ENCODE measurements at regions not wholly inside any gene's neighbourhood (a gene's known extent, or its start where the extent isn't known, plus 50 kb on each side); places are given as distances from the start of the nearest gene placed in this dataset.
"Not testable (repeated sequence)": the region's sequence is repeated elsewhere in the genome, so short reads cannot be mapped to it uniquely, and the experiment has no call there.

- not testable (repeated sequence) for TF ChIP-seq RAD21 (IDR thresholded peaks at IDR 0.05; ENCODE audit: low read depth); EZH2 (IDR thresholded peaks at IDR 0.05); SP1 (IDR thresholded peaks at IDR 0.05; ENCODE audit: low read depth); EGR1 (IDR thresholded peaks at IDR 0.05; ENCODE audit: low read depth); JUND (IDR thresholded peaks at IDR 0.05); POLR2A (IDR thresholded peaks at IDR 0.05; ENCODE audit: borderline replicate concordance, extremely low read depth, insufficient read depth, insufficient read length); EZH2phosphoT487 (IDR thresholded peaks at IDR 0.05; ENCODE audit: borderline replicate concordance); POLR2AphosphoS5 (IDR thresholded peaks at IDR 0.05; ENCODE audit: low read depth, low read length)
- TF ChIP-seq, protein P1, sequence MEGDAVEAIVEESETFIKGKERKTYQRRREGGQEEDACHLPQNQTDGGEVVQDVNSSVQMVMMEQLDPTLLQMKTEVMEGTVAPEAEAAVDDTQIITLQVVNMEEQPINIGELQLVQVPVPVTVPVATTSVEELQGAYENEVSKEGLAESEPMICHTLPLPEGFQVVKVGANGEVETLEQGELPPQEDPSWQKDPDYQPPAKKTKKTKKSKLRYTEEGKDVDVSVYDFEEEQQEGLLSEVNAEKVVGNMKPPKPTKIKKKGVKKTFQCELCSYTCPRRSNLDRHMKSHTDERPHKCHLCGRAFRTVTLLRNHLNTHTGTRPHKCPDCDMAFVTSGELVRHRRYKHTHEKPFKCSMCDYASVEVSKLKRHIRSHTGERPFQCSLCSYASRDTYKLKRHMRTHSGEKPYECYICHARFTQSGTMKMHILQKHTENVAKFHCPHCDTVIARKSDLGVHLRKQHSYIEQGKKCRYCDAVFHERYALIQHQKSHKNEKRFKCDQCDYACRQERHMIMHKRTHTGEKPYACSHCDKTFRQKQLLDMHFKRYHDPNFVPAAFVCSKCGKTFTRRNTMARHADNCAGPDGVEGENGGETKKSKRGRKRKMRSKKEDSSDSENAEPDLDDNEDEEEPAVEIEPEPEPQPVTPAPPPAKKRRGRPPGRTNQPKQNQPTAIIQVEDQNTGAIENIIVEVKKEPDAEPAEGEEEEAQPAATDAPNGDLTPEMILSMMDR (IDR thresholded peaks at IDR 0.05 in 2 of 3, conservative IDR thresholded peaks at IDR 0.05 in 1 of 3; ENCODE audit: borderline replicate concordance in 1 of 3, insufficient read depth in 1 of 3, low read depth in 2 of 3, low read length in 2 of 3): not testable (repeated sequence)
- TF ChIP-seq, protein P2, sequence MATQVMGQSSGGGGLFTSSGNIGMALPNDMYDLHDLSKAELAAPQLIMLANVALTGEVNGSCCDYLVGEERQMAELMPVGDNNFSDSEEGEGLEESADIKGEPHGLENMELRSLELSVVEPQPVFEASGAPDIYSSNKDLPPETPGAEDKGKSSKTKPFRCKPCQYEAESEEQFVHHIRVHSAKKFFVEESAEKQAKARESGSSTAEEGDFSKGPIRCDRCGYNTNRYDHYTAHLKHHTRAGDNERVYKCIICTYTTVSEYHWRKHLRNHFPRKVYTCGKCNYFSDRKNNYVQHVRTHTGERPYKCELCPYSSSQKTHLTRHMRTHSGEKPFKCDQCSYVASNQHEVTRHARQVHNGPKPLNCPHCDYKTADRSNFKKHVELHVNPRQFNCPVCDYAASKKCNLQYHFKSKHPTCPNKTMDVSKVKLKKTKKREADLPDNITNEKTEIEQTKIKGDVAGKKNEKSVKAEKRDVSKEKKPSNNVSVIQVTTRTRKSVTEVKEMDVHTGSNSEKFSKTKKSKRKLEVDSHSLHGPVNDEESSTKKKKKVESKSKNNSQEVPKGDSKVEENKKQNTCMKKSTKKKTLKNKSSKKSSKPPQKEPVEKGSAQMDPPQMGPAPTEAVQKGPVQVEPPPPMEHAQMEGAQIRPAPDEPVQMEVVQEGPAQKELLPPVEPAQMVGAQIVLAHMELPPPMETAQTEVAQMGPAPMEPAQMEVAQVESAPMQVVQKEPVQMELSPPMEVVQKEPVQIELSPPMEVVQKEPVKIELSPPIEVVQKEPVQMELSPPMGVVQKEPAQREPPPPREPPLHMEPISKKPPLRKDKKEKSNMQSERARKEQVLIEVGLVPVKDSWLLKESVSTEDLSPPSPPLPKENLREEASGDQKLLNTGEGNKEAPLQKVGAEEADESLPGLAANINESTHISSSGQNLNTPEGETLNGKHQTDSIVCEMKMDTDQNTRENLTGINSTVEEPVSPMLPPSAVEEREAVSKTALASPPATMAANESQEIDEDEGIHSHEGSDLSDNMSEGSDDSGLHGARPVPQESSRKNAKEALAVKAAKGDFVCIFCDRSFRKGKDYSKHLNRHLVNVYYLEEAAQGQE (IDR thresholded peaks at IDR 0.05; ENCODE audit: low read depth): not testable (repeated sequence)
Observed at GRCh38 chr15:35700091-35700593, 154.2 kb upstream of the DPH6 start.

All from HCT116 (cell line).